H1 (cell line): ENCODE measurements at regions not wholly inside any gene's neighbourhood (a gene's known extent, or its start where the extent isn't known, plus 50 kb on each side); places are given as distances from the start of the nearest gene placed in this dataset.

Source experiments
- CTCF ChIA-PET: fragments of 300-600 bp; sonication (Branson Sonifier 250); formaldehyde crosslinking; loops from one replicate; lab custom pipeline; 2021; ENCODE audit not compliant: partially characterized antibody; lab: Charles Lee
- POLR2A ChIA-PET: fragments of 300-600 bp; sonication (Branson Sonifier 250); formaldehyde crosslinking; loops from one replicate; lab custom pipeline; 2021; ENCODE audit warnings: inconsistent platforms; ENCODE audit not compliant: partially characterized antibody; lab: Charles Lee
- DNase-seq, 2 experiments: peaks; one replicate each; pipeline versions ENCODE4 v3.0.0 to v3.0.0-alpha.2; 2010 to 2022; ENCODE audit warnings: low spot score in 2 of 2, low read depth in 1 of 2, mixed read lengths in 1 of 2
- FAIRE-seq: peaks from 2 replicates; lab custom pipeline; 2011; peaks lifted over from hg19 to GRCh38; lab: Jason Lieb, UNC
- H2AFZ ChIP-seq: 2 replicates; pipeline ENCODE4 v1.8.1; 2012; ENCODE audit warnings: low read length, inconsistent platforms
- H2AK5ac ChIP-seq: 2 replicates; pipeline ENCODE4 v1.6.1; 2013; ENCODE audit warnings: low read depth, low read length
- H2BK120ac ChIP-seq: replicated peaks from 2 replicates; pipeline ENCODE3; 2013; ENCODE audit warnings: low read depth, low read length, inconsistent platforms
- H2BK12ac ChIP-seq: 2 replicates; pipeline ENCODE4 v1.6.1; 2013; ENCODE audit warnings: low read depth, low read length
- H2BK15ac ChIP-seq: 2 replicates; pipeline ENCODE4 v1.6.1; 2013; ENCODE audit warnings: low read length
- H2BK20ac ChIP-seq: 2 replicates; pipeline ENCODE4 v1.6.1; 2013; ENCODE audit warnings: low read length
- H2BK5ac ChIP-seq: 2 replicates; pipeline ENCODE4 v1.6.1; 2013; ENCODE audit warnings: low read depth, low read length
- H3K14ac ChIP-seq: 2 replicates; pipeline ENCODE4 v1.6.1; 2013; ENCODE audit warnings: inconsistent platforms; ENCODE audit not compliant: insufficient read length
- H3K18ac ChIP-seq: 2 replicates; pipeline ENCODE4 v1.6.1; 2013; ENCODE audit warnings: low read length; ENCODE audit errors: extremely low read depth
- H3K23ac ChIP-seq: 2 replicates; pipeline ENCODE4 v1.6.1; 2013; ENCODE audit warnings: inconsistent platforms; ENCODE audit not compliant: insufficient read length
- H3K23me2 ChIP-seq: 2 replicates; pipeline ENCODE4 v1.6.1; 2013; ENCODE audit warnings: low read depth, low read length
- H3K27ac ChIP-seq: 2 replicates; pipeline ENCODE4 v1.6.1; 2011; ENCODE audit warnings: low read depth, low read length, inconsistent platforms
- H3K27me3 ChIP-seq, 4 experiments: replicated peaks in 1 of 4; 1 replicate in 1 of 4; 2 replicates in 3 of 4; pipeline versions ENCODE4 v1.6.1 to v1.8.1; 2011 to 2013; ENCODE audit warnings: low read length in 3 of 4, mild to moderate bottlenecking in 3 of 4, inconsistent platforms in 2 of 4, mixed read lengths in 2 of 4, moderate library complexity in 1 of 4; ENCODE audit not compliant: control insufficient read depth in 3 of 4, insufficient read depth in 3 of 4; ENCODE audit errors: extremely low read depth in 1 of 4
- H3K36me3 ChIP-seq, 4 experiments: 2 replicates each; pipeline versions ENCODE4 v1.6.1 to v1.8.1; 2011 to 2013; ENCODE audit warnings: mild to moderate bottlenecking in 4 of 4, low read length in 3 of 4, moderate library complexity in 2 of 4, control low read depth in 1 of 4, inconsistent platforms in 1 of 4; ENCODE audit not compliant: insufficient read depth in 4 of 4, control insufficient read depth in 2 of 4
- H3K4ac ChIP-seq: replicated peaks from 2 replicates; pipeline ENCODE3; 2013; ENCODE audit warnings: low read length, low read depth, mixed read lengths, inconsistent platforms; ENCODE audit not compliant: insufficient read length
- H3K4me1 ChIP-seq, 4 experiments: replicated peaks in 1 of 4; 1 replicate in 1 of 4; 2 replicates in 3 of 4; pipeline versions ENCODE4 v1.6.1 to v1.8.1; 2011 to 2013; ENCODE audit warnings: low read length in 3 of 4, inconsistent platforms in 2 of 4, mixed read lengths in 1 of 4; ENCODE audit not compliant: insufficient read depth in 4 of 4, control insufficient read depth in 3 of 4
- H3K4me2 ChIP-seq, 2 experiments: 2 replicates each; pipeline versions ENCODE4 v1.6.1 to v1.8.1; 2011 to 2013; ENCODE audit warnings: low read depth in 2 of 2, low read length in 2 of 2, control low read depth in 1 of 2, inconsistent platforms in 1 of 2, mild to moderate bottlenecking in 1 of 2; ENCODE audit not compliant: insufficient read depth in 1 of 2
- H3K4me3 ChIP-seq, 4 experiments: fragments of 200-600, 300-600 bp in 1 of 4; sonication (generic), shearing (Covaris generic), sonication (Bioruptor Twin) in 1 of 4; 2 replicates each; pipeline versions ENCODE4 v1.5.1 to v1.8.1; 2011 to 2016; ENCODE audit warnings: low read length in 4 of 4, low read depth in 3 of 4, control low read depth in 2 of 4, inconsistent platforms in 2 of 4, mild to moderate bottlenecking in 2 of 4, mixed read lengths in 1 of 4, moderate library complexity in 1 of 4; ENCODE audit not compliant: insufficient read depth in 2 of 4; ENCODE audit errors: extremely low read depth in 1 of 4
- H3K56ac ChIP-seq: replicated peaks from 2 replicates; pipeline ENCODE3; 2013; ENCODE audit warnings: low read depth, mild to moderate bottlenecking, mixed read lengths, low read length, inconsistent platforms; ENCODE audit not compliant: insufficient read length
- H3K79me1 ChIP-seq: 2 replicates; pipeline ENCODE4 v1.6.1; 2013; ENCODE audit warnings: low read depth, low read length, control low read depth
- H3K79me2 ChIP-seq, 2 experiments: 2 replicates each; pipeline versions ENCODE4 v1.6.1 to v1.8.1; 2012 to 2013; ENCODE audit warnings: low read length in 2 of 2, mild to moderate bottlenecking in 2 of 2, inconsistent platforms in 1 of 2; ENCODE audit not compliant: insufficient read depth in 2 of 2, control insufficient read depth in 1 of 2
- H3K9ac ChIP-seq, 4 experiments: replicated peaks in 1 of 4; 1 replicate in 1 of 4; 2 replicates in 3 of 4; pipeline versions ENCODE4 v1.6.1 to v1.8.1; 2011 to 2013; ENCODE audit warnings: low read depth in 3 of 4, low read length in 3 of 4, control low read depth in 2 of 4, mild to moderate bottlenecking in 2 of 4, moderate library complexity in 2 of 4, inconsistent platforms in 1 of 4; ENCODE audit errors: extremely low read depth in 1 of 4
- H3K9me3 ChIP-seq, 2 experiments: 2 replicates each; pipeline versions ENCODE4 v1.6.1 to v1.8.1; 2012 to 2013; ENCODE audit warnings: mild to moderate bottlenecking in 2 of 2, moderate library complexity in 2 of 2, control low read depth in 1 of 2, inconsistent platforms in 1 of 2, low read depth in 1 of 2, low read length in 1 of 2, mixed read lengths in 1 of 2; ENCODE audit not compliant: insufficient read depth in 2 of 2
- H4K20me1 ChIP-seq, 2 experiments: replicated peaks in 1 of 2; 2 replicates each; pipeline versions ENCODE3 to v1.8.1; 2011 to 2013; ENCODE audit warnings: inconsistent platforms in 2 of 2, low read length in 2 of 2, mild to moderate bottlenecking in 1 of 2; ENCODE audit not compliant: insufficient read depth in 2 of 2, control insufficient read depth in 1 of 2
- H4K5ac ChIP-seq: 2 replicates; pipeline ENCODE4 v1.6.1; 2013; ENCODE audit warnings: low read length, low read depth, mixed read lengths, inconsistent platforms; ENCODE audit not compliant: insufficient read length
- H4K8ac ChIP-seq: 2 replicates; pipeline ENCODE4 v1.8.0; 2013; ENCODE audit warnings: mild to moderate bottlenecking, moderate library complexity, low read length, inconsistent platforms; ENCODE audit not compliant: insufficient read depth; ENCODE audit errors: extremely low read depth
- H4K91ac ChIP-seq: replicated peaks from 2 replicates; pipeline ENCODE3; 2013; ENCODE audit warnings: low read length, mixed read lengths, inconsistent platforms; ENCODE audit not compliant: insufficient read length
- ASH2L ChIP-seq: fragments of 200-600, 300-600 bp; sonication (generic); IDR thresholded peaks from one replicate; pipeline ENCODE4 v1.7.1; 2017; ENCODE audit warnings: low read length
- CTBP2 ChIP-seq: IDR thresholded peaks from 2 replicates; pipeline ENCODE4 v1.7.0; 2011; ENCODE audit warnings: borderline replicate concordance, mild to moderate bottlenecking, moderate library complexity, mixed read lengths, low read length; ENCODE audit not compliant: insufficient read depth, insufficient read length
- GABPA ChIP-seq: IDR thresholded peaks from 2 replicates; pipeline ENCODE4 v1.6.1; 2011; ENCODE audit warnings: mild to moderate bottlenecking, low read length, moderate library complexity, borderline replicate concordance; ENCODE audit not compliant: insufficient read depth
- GTF2F1 ChIP-seq: IDR thresholded peaks from 2 replicates; pipeline ENCODE4 v1.6.1; 2012; ENCODE audit warnings: low read depth, low read length, improper control_type of control experiment, borderline replicate concordance
- JUND ChIP-seq: IDR thresholded peaks from 2 replicates; pipeline ENCODE4 v1.6.1; 2011; ENCODE audit warnings: mild to moderate bottlenecking, improper control_type of control experiment, low read length
- KDM4A ChIP-seq: IDR thresholded peaks from one replicate; pipeline ENCODE4 v1.7.1; 2012; ENCODE audit warnings: low read depth, mild to moderate bottlenecking, moderate library complexity, low read length, inconsistent platforms; ENCODE audit not compliant: severe bottlenecking
- NANOG ChIP-seq: IDR thresholded peaks from 2 replicates; pipeline ENCODE4 v1.6.1; 2011; ENCODE audit warnings: low read length, low read depth, mild to moderate bottlenecking, inconsistent platforms; ENCODE audit not compliant: insufficient read depth, poor library complexity, severe bottlenecking
- RBBP5 ChIP-seq: IDR thresholded peaks from 2 replicates; pipeline ENCODE4 v1.7.1; 2012; ENCODE audit warnings: low read depth, mild to moderate bottlenecking, inconsistent platforms, low read length, moderate library complexity, borderline replicate concordance
- RXRA ChIP-seq: IDR thresholded peaks from 2 replicates; pipeline ENCODE4 v1.6.1; 2011; ENCODE audit warnings: low read depth, mild to moderate bottlenecking, low read length, moderate library complexity; ENCODE audit not compliant: insufficient read depth
- SAP30 ChIP-seq: fragments of 300-600 bp; sonication (generic); IDR thresholded peaks from 2 replicates; pipeline ENCODE4 v1.7.1; 2012; ENCODE audit warnings: low read length, moderate library complexity, mild to moderate bottlenecking, inconsistent platforms; ENCODE audit not compliant: insufficient read depth, insufficient replicate concordance
- TCF12 ChIP-seq: IDR thresholded peaks from 2 replicates; pipeline ENCODE4 v1.6.1; 2011; ENCODE audit warnings: low read depth, mild to moderate bottlenecking, low read length
- TF ChIP-seq, protein P1 (sequence below), 3 experiments: IDR thresholded peaks; 1 replicate in 2 of 3; 2 replicates in 1 of 3; pipeline versions ENCODE4 v1.5.1 to v1.6.1; 2011; ENCODE audit warnings: low read length in 3 of 3, mild to moderate bottlenecking in 3 of 3, inconsistent platforms in 2 of 3, low read depth in 1 of 3, moderate library complexity in 1 of 3; ENCODE audit not compliant: insufficient read depth in 1 of 3; ENCODE audit errors: control extremely low read depth in 1 of 3

DNA sequence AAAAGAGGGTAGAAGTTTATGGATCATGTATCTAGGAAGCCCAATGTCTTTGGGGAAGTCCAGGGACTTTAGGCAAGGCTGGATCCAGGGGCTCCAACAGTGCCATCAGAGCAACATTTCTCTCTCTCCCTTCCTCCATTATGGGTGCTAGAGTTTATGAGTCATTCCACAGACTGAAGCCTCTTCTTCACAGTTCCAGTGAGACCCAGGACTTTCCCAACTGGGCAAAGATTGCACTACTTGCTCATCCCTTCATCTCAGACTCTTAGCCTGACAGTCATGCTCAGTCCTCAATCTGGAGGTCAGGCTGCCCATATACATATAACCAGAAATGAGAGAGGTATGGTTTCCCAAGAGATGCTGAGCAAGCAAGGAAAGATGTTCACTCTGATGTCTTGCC lies 110.7 kb downstream of the FEM1C start:
- Histone ChIP-seq H2BK120ac (no peak overlapping the region), H3K79me2 (no peaks in the 10 kb centered on the region), H3K4ac (no peak overlapping the region), H3K4me3 (no peak overlapping the region), H2BK5ac (no peak overlapping the region), H2BK20ac (no peak overlapping the region), H2BK12ac (no peak overlapping the region), H2AK5ac (no peak overlapping the region), H3K14ac (no peak overlapping the region), H3K9me3 (no peaks in the 10 kb centered on the region), H2BK15ac (no peak overlapping the region), H3K4me2 (no peak overlapping the region), H4K20me1 (no peaks in the 10 kb centered on the region), H4K8ac (no peak overlapping the region), H2AFZ (no peak overlapping the region), H3K27me3 (no peaks in the 10 kb centered on the region), H3K79me1 (no peaks in the 10 kb centered on the region), H3K23ac (no peak overlapping the region), H3K4me1 (no peaks in the 10 kb centered on the region), H3K23me2 (no peaks in the 10 kb centered on the region), H4K91ac (no peak overlapping the region), H3K18ac (no peak overlapping the region), H3K9ac (no peak overlapping the region), H3K56ac (no peak overlapping the region), H3K27ac (no peak overlapping the region), H3K36me3 (no peaks in the 10 kb centered on the region), H4K5ac (no peak overlapping the region)
- CTCF ChIA-PET: interaction anchor here (0.8 to 1.7 kb wide), 3 partner anchors 9 to 18 kb away, joined by 3 to 5 read pairs (median 4); no protein-coding TSS in a partner anchor
- POLR2A ChIA-PET: no interaction called here
- no peak for FAIRE-seq
- no peak for DNase-seq
- TF ChIP-seq ASH2L (no peak), RBBP5 (no peak), NANOG (no peak), GTF2F1 (no peak), TCF12 (no peak), CTBP2 (no peak), RXRA (no peak), JUND (no peak), SAP30 (no peak), GABPA (no peak), KDM4A (no peak)
- TF ChIP-seq, protein P1, sequence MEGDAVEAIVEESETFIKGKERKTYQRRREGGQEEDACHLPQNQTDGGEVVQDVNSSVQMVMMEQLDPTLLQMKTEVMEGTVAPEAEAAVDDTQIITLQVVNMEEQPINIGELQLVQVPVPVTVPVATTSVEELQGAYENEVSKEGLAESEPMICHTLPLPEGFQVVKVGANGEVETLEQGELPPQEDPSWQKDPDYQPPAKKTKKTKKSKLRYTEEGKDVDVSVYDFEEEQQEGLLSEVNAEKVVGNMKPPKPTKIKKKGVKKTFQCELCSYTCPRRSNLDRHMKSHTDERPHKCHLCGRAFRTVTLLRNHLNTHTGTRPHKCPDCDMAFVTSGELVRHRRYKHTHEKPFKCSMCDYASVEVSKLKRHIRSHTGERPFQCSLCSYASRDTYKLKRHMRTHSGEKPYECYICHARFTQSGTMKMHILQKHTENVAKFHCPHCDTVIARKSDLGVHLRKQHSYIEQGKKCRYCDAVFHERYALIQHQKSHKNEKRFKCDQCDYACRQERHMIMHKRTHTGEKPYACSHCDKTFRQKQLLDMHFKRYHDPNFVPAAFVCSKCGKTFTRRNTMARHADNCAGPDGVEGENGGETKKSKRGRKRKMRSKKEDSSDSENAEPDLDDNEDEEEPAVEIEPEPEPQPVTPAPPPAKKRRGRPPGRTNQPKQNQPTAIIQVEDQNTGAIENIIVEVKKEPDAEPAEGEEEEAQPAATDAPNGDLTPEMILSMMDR (IDR thresholded peaks at IDR 0.05; ENCODE audit: control extremely low read depth in 1 of 3, insufficient read depth in 1 of 3, low read depth in 1 of 3, low read length in 3 of 3): no peak
